HEK293T (cell line): ENCODE measurements at regions not wholly inside any gene's neighbourhood (a gene's known extent, or its start where the extent isn't known, plus 50 kb on each side); places are given as distances from the start of the nearest gene placed in this dataset.

Source experiments
- CTCF ChIA-PET: fragments of 350-600 bp; formaldehyde crosslinking; extraction: SDS; loops from one replicate; lab custom pipeline; 2021; ENCODE audit warnings: antibody characterized with exemption, inconsistent platforms; lab: Yijun Ruan, JAX
- POLR2A ChIA-PET: fragments of 350-600 bp; formaldehyde crosslinking; extraction: SDS; loops from one replicate; lab custom pipeline; 2020; ENCODE audit warnings: antibody characterized with exemption, inconsistent platforms; lab: Yijun Ruan, JAX
- DNase-seq: peaks from one replicate; pipeline ENCODE4 v3.0.0; 2012; ENCODE audit warnings: mixed read lengths; ENCODE audit errors: extremely low spot score
- ARNT ChIP-seq: fragments of 450-650 bp; IDR thresholded peaks from 2 replicates; pipeline ENCODE4 v1.6.1; 2017; ENCODE audit warnings: mild to moderate bottlenecking
- BHLHE40 ChIP-seq: fragments of 450-650 bp; IDR thresholded peaks from 2 replicates; pipeline ENCODE4 v1.6.1; 2016; ENCODE audit warnings: mild to moderate bottlenecking, moderate library complexity, borderline replicate concordance
- CTBP1 ChIP-seq: fragments of 450-650 bp; IDR thresholded peaks from 2 replicates; pipeline ENCODE4 v1.6.1; 2016; ENCODE audit warnings: borderline replicate concordance
- ELF4 ChIP-seq: fragments of 450-650 bp; IDR thresholded peaks from 2 replicates; pipeline ENCODE4 v1.6.1; 2017; ENCODE audit warnings: antibody characterized with exemption
- FOXA1 ChIP-seq: fragments of 450-650 bp; IDR thresholded peaks from 2 replicates; pipeline ENCODE4 v1.6.1; 2016; ENCODE audit warnings: mild to moderate bottlenecking
- FOXK2 ChIP-seq: fragments of 450-650 bp; IDR thresholded peaks from 2 replicates; pipeline ENCODE4 v1.6.1; 2016; ENCODE audit warnings: mild to moderate bottlenecking
- FOXM1 ChIP-seq: fragments of 450-650 bp; IDR thresholded peaks from 2 replicates; pipeline ENCODE4 v1.6.1; 2017; ENCODE audit warnings: mild to moderate bottlenecking, borderline replicate concordance
- HDGF ChIP-seq: fragments of 450-650 bp; IDR thresholded peaks from 2 replicates; pipeline ENCODE4 v1.6.1; 2017; ENCODE audit warnings: antibody characterized with exemption, borderline replicate concordance
- L3MBTL2 ChIP-seq: fragments of 450-650 bp; conservative IDR thresholded peaks from 2 replicates; pipeline ENCODE4 v1.6.1; 2016; ENCODE audit warnings: mild to moderate bottlenecking
- LEF1 ChIP-seq: fragments of 450-650 bp; IDR thresholded peaks from 2 replicates; pipeline ENCODE4 v1.6.1; 2017; ENCODE audit warnings: mild to moderate bottlenecking, borderline replicate concordance
- NFRKB ChIP-seq: fragments of 450-650 bp; IDR thresholded peaks from 2 replicates; pipeline ENCODE4 v1.6.1; 2016; ENCODE audit warnings: mild to moderate bottlenecking, moderate library complexity
- PKNOX1 ChIP-seq: fragments of 450-650 bp; IDR thresholded peaks from 2 replicates; pipeline ENCODE4 v1.6.1; 2016
- SP1 ChIP-seq: fragments of 450-650 bp; IDR thresholded peaks from 2 replicates; pipeline ENCODE4 v1.6.1; 2017
- SUZ12 ChIP-seq: fragments of 450-650 bp; IDR thresholded peaks from 2 replicates; pipeline ENCODE4 v1.6.1; 2016; ENCODE audit warnings: mild to moderate bottlenecking
- TARDBP ChIP-seq: fragments of 450-650 bp; IDR thresholded peaks from 2 replicates; pipeline ENCODE4 v1.6.1; 2016
- ZNF384 ChIP-seq: fragments of 450-650 bp; IDR thresholded peaks from 2 replicates; pipeline ENCODE4 v1.6.1; 2016

- ChIA-PET POLR2A (no interaction called here), CTCF (interaction anchor here (0.6 kb wide), 1 partner anchor 708 kb away, joined by 5 read pairs; no protein-coding TSS in a partner anchor)
- TF ChIP-seq NFRKB (no peak), BHLHE40 (no peak)
- no peak for DNase-seq
Measured at GRCh38 chr14:97581016-97581415, 783.8 kb downstream of the VRK1 start.

- TF ChIP-seq ARNT (no peak), L3MBTL2 (no peak), SUZ12 (no peak), BHLHE40 (no peak), HDGF (no peak), FOXM1 (no peak), ELF4 (no peak), SP1 (no peak), FOXA1 (no peak), PKNOX1 (no peak), NFRKB (no peak), LEF1 (no peak), CTBP1 (no peak)
- no peak for DNase-seq
- POLR2A ChIA-PET: no interaction called here
- CTCF ChIA-PET: no interaction called here
Measured at GRCh38 chr14:97582022-97582421, 784.8 kb downstream of the VRK1 start.

- TF ChIP-seq ZNF384: no peak
- no peak for TF ChIP-seq FOXM1
- TF ChIP-seq ARNT: no peak
- TF ChIP-seq SUZ12: no peak
- TF ChIP-seq NFRKB: no peak
- no peak for TF ChIP-seq L3MBTL2
- TF ChIP-seq ELF4: no peak
- TF ChIP-seq FOXK2: no peak
- no peak for TF ChIP-seq FOXA1
- TF ChIP-seq CTBP1: no peak
- no peak for TF ChIP-seq BHLHE40
- no peak for TF ChIP-seq TARDBP
- TF ChIP-seq HDGF: no peak
- POLR2A ChIA-PET: no interaction called here
- CTCF ChIA-PET: no interaction called here
- no peak for DNase-seq
Measured at GRCh38 chr14:97584528-97584927, 787.3 kb downstream of the VRK1 start.

- CTCF ChIA-PET: no interaction called here
- POLR2A ChIA-PET: no interaction called here
- DNase-seq: no peak
Measured at GRCh38 chr14:97592341-97592980, 795.3 kb downstream of the VRK1 start.

GRCh38 chr14:97594306-97594705 is 797.1 kb downstream of the VRK1 start:
- no peak for DNase-seq
- TF ChIP-seq FOXK2: no peak
- TF ChIP-seq HDGF: no peak
- no peak for TF ChIP-seq PKNOX1
- no peak for TF ChIP-seq TARDBP
- ChIA-PET CTCF (no interaction called here), POLR2A (no interaction called here)

More at GRCh38 chr14:97592341-97592980, 795.3 kb downstream of the VRK1 start:
- no peak for TF ChIP-seq LEF1
- TF ChIP-seq FOXM1: no peak

- ChIA-PET CTCF (no interaction called here), POLR2A (no interaction called here)
- no peak for DNase-seq
- TF ChIP-seq NFRKB: no peak
- no peak for TF ChIP-seq ELF4
- TF ChIP-seq HDGF: no peak
- no peak for TF ChIP-seq BHLHE40
- no peak for TF ChIP-seq L3MBTL2
- TF ChIP-seq FOXM1: no peak
- no peak for TF ChIP-seq PKNOX1
- no peak for TF ChIP-seq FOXA1
- TF ChIP-seq LEF1: no peak
- no peak for TF ChIP-seq SP1
- TF ChIP-seq SUZ12: no peak
- no peak for TF ChIP-seq TARDBP
- TF ChIP-seq ARNT: no peak
- TF ChIP-seq CTBP1: no peak
Measured at GRCh38 chr14:97602438-97603117, 805.4 kb downstream of the VRK1 start.
